GM21786 (cell line): ENCODE measurements at regions not wholly inside any gene's neighbourhood (a gene's known extent, or its start where the extent isn't known, plus 50 kb on each side); places are given as distances from the start of the nearest gene placed in this dataset.
"Not testable (repeated sequence)": the region's sequence is repeated elsewhere in the genome, so short reads cannot be mapped to it uniquely, and the experiment has no call there.

ENCODE experiments used
- ATAC-seq: cut with Tn5 transposase; IDR thresholded peaks from one replicate; pipeline ENCODE4 v1.9.1; 2021; ENCODE audit not compliant: unreplicated experiment

- ATAC-seq, result no peak
These were observed 125.0 kb upstream of the ID4 start for GRCh38 chr6:19712012-19712688.

DNA sequence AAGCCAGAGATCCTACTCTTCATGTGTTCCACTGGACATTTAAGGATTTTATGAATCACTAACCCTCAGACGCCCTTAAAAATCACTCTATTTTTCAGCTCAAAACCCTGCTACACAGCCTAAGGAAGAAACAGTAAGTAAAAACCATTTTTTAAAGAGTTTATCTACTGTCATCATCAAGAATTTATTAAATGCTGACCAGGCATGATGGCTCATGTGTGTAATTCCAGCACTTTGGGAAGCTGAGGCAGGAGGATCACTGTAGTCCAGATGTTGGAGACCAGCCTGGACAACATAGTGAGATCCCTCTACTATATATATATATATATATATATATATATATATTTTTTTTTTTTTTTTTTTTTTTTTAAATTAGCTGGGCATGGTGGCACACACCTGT lies 124.2 kb upstream of the ID4 start:
- no peak for ATAC-seq

DNA sequence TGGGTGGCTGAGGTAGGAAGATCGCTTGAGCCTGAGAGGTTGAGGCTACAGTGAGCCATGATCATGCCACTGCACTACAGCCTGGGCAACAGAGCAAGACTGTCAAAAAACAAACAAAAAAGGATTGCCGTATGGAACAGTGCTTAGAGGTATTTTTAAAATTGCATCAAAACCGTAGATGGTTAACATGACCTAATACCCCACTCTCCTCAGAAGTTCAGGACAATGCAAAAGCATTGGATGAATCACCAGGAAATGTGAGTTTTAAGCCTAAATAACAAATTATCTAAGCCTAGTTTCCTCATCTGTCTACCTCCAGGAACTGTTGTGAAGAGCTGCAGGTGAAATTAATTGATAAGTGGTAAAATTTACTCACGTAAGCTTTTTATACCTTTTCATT lies 123.8 kb upstream of the ID4 start:
- ATAC-seq, result no peak

GRCh38 chr6:19713984-19714383 lies 123.2 kb upstream of the ID4 start:
- ATAC-seq, result no peak

- ATAC-seq, result no peak
These were observed 122.6 kb upstream of the ID4 start for GRCh38 chr6:19714434-19715166.

DNA sequence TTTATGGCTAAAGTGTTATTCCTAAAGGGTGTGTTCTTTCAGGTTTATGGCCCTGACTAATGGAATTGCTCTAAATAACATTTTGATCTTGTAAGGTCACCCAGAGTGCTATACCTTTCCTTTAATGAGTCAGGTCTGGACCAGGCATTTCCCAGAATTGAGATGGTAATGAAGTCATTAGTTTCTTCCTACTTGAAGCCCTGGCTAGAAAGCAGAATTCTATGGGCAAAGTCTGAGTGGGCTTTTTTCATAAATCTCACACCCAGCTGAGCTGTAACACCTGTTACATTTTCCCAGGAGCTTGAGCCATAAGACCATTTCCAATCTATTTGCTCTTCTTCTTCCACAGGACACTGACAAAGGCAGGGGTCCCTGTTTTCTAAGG lies 122.0 kb upstream of the ID4 start:
- no peak for ATAC-seq

GRCh38 chr6:19719691-19720128 lies 117.5 kb upstream of the ID4 start:
- no peak for ATAC-seq

DNA sequence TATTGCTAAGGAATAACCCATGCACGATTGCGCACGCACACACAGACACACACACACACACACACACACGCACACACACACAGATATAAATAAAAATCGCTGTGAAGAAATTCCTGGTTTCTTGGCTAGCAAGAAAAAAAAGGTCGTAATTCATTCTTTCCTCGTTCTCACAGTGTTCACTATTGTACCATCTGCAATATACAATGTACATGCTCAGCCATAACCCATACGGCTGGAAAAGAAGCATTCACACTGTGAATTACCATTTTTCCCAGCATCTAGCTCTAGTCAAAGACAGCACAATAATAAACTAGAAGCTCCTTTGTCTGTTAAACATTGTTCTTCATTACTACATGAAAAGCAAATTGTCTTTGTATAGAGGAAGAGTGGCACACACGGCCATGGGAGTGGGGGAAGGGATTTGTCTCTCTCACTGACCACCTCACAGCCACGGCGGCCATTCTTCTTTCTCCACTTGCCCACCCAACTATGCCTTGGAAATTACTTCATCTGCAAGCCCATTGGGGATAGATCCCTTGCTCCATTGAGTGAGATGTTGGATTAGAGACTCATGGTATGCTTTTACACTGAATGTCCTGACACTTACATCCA lies 115.3 kb upstream of the ID4 start:
- no peak for ATAC-seq

- ATAC-seq, result no peak
These were observed 114.2 kb upstream of the ID4 start for GRCh38 chr6:19722999-19723398.

DNA sequence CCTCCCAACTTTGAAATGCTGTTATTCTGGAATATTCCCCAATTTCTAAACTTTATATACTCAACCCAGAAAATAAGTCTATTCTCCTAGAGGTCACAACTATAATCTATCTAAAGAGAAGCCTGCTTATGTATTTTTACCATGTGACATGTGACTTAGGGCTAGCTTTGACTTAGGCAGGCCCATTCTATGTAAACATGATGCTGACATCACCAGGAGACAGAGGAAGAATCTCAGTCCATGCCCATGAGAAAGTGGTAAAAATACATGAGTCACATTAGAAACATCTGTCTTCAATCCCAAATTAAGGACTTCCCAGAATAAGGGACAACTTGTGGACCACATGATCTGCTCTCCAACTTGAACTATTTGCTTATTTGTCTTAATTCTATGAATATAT lies 113.6 kb upstream of the ID4 start:
- ATAC-seq, result no peak

GRCh38 chr6:19725436-19725835 lies 111.7 kb upstream of the ID4 start:
- not testable (repeated sequence) for ATAC-seq

GRCh38 chr6:19731282-19731681 lies 105.9 kb upstream of the ID4 start:
- no peak for ATAC-seq

- ATAC-seq, result no peak
These were observed 103.1 kb upstream of the ID4 start for GRCh38 chr6:19734061-19734460.

GRCh38 chr6:19734519-19734918 lies 102.7 kb upstream of the ID4 start:
- ATAC-seq, result no peak

DNA sequence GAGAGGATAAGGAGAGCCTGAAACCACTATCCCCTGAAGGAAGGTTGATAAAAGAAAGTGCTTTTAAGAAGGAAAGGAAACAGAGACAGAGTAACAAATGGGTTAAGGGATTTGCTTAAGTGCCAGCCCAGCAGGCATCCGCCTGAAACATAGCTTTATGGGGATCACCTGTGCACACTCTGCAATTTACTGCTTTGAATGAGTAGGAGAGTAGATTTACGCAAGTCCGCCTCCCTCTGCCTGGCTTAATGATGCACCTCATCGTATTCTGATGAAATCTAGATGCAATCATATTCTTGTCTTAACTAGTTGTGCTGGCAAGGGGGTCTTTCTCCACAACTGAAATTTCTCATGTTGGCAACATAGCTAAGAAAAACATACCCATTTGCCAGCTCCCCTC lies 101.1 kb upstream of the ID4 start:
- ATAC-seq, result no peak

- no peak for ATAC-seq
These were observed 99.2 kb upstream of the ID4 start for GRCh38 chr6:19738010-19738409.

DNA sequence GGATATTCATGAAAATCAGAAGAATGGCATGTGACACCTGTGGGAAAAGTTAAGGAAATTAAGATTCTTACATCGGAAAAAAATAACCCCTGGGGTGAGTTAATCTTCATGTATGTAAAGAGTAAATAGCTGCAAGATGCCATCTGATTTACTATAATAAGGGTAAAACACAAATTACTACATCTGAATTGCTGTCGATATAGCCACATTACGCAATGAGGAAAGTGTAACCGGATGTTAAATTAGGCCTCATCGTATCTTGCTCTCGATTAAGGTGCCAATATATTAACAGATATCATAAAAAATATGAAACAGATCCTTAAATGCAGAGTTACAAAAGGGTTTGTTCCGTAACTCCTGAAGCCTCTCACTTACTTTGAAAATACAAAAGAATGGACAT lies 87.4 kb upstream of the ID4 start:
- no peak for ATAC-seq

GRCh38 chr6:19752746-19753145 lies 84.4 kb upstream of the ID4 start:
- ATAC-seq, result no peak

GRCh38 chr6:19753826-19754225 lies 83.3 kb upstream of the ID4 start:
- ATAC-seq, result no peak

DNA sequence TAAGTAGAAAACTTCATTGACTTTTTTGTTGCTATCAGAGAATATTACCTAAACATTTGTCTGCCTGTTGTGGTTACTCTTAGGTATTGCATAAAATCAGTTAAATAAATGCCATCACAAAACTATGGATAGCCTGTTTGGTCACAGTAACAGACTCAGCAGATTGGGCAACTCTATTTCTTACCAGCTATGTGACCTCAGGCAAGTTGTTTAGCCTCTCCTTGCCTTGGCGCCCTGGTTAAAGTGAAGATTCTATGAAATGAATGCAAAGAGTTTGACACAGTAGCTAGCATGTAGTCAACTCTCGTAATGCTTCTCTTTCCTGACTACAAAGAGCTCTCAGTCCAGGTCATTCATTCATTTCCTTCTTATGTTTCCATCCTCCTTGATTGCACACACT lies 82.5 kb upstream of the ID4 start:
- ATAC-seq, result no peak

DNA sequence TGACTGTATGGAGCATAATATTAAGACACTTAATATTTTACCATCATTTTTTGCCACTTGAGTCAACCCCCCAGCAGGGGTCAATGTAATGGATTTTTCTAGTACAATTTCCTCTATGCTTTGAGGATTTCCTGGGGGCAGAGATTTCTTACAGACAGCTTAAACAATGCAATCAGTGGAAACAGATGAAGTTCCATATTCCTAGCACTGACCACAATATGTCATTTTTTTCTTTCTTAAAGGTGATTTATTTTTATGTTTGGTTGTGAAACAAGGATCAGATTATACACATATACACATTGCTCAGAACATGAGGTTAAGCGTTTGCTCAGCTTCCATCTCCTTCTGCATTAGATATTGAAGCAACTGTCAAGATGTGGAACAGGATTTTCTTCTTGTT lies 82.0 kb upstream of the ID4 start:
- ATAC-seq, result no peak

- no peak for ATAC-seq
These were observed 80.1 kb upstream of the ID4 start for GRCh38 chr6:19757036-19757435.
